HG02642 (cell line): ENCODE measurements at regions not wholly inside any gene's neighbourhood (a gene's known extent, or its start where the extent isn't known, plus 50 kb on each side); places are given as distances from the start of the nearest gene placed in this dataset.

Source experiments
- ATAC-seq: cut with Tn5 transposase; IDR thresholded peaks from one replicate; pipeline ENCODE4 v1.9.1; 2021; ENCODE audit warnings: mild to moderate bottlenecking; ENCODE audit not compliant: unreplicated experiment, poor library complexity

GRCh38 chrX:68932611-68933010 lies 103.8 kb downstream of the EFNB1 start:
- no peak for ATAC-seq

- no peak for ATAC-seq
Observed at GRCh38 chrX:68931345-68931744, 102.5 kb downstream of the EFNB1 start.

DNA sequence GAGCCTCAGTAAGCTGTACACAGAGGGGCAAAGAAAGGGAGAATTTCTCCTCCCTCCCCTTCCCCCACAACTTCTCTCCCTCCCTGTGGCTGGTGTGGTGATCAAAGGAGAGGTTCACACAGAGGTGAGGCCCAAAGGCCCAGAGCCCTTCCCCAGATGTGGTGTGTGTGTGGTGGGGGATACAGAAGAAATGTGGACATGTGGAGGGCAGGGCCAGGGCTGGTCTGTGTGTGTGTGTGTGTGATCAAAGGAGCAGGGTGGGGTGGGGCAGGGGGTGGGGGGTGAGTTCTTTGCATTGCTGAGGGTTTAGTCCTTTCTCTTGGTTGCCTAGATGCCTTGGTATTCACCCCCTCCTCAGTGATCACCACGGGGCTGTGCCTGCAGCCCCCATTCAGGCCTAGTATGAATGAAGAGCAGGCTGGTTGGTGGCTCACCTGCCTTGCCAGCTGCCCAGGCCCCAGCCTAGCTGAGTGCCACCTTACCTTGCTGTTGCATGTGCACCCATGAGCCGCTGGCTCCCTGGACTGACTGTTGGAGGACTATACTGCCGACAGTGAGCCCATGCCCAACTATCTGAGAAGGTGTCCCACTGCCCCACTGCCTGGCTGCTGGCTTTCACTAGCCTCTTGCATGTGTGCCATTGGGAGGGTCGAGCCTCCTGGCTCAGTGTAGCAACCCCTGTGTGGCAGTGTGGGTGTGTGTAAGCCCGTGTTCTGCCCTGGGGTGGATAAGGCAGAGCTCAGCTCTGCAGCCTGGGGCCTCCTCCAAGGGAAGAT lies 101.9 kb downstream of the EFNB1 start:
- no peak for ATAC-seq

DNA sequence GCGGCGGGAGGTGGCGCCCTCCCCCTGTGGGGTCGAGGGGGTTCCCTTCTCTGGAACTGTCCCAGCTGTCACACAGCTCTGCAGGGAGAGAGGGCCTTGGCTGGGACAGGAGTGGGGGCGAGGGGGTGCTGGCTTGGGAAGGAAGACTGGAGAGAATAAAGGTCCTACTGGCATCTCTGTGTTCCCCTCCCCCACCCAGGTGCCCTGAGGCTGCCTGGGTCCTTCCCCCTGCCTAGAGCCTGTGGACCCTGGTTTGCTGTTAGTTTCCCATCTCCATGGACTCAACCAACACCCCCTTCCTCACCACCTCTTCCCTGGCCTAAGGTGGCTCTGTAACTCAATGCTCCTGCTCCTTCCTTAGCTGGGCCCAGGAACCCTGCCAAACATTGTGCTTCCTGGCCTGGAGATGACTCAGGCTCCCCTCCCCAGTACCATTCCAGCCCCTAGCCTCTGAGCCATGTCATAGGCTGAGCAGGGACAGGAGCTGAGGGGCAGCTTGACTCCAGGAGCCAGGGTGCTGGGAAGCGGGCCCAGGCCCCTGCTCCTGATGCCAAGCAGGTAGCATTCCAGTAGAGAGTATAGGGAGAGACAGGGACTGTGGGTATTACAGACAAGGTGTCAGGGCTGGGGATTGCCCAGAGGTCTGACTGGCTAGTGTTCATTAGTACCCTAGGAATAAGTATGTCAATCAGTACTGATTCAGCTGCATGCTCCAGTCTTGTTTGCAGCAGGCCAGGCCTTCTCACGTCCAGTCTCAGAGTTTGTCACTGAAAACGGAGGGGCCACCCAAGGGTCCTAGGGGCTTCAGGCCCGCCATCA lies 100.7 kb downstream of the EFNB1 start:
- no peak for ATAC-seq

DNA sequence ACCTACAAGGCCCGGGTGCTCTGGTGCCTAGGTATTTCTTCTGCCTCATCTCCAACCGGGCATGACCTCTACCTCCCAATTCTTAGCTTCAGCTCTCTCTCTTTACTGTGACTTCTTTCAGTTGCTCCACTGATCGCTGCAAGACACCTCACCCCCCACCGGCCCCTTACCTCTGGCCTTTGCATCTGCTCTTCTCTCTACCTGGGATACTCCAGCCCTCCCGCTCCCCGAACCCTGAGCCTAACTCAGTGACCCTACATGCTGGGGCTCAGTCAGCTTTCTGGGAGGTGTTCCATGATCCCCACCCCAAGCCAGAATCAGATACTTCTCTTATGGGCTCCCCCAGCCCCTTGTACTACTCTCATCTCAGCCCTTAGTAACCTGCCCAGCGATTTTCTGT lies 99.6 kb downstream of the EFNB1 start:
- no peak for ATAC-seq

- ATAC-seq = no peak
Observed at GRCh38 chrX:68927178-68927577, 98.4 kb downstream of the EFNB1 start.

DNA sequence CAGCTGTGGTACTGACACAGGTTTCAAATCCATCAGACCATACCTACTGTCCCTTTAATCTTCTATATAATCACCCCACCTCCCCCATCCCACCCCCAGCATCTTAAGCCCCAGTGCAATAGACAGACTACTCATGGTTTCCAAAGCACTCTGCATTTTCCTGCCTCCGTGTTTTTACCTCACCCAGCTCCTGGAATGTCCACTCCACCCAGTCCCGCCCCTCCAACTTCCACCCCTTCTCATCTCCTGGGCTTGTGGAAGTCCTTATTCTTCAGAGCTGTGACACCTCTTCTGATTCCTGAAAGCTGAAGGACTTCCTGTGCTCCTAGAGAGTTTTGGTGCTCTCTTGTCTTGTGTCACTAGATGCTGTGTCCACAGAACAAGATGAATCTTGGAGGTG lies 94.3 kb downstream of the EFNB1 start:
- ATAC-seq = no peak

DNA sequence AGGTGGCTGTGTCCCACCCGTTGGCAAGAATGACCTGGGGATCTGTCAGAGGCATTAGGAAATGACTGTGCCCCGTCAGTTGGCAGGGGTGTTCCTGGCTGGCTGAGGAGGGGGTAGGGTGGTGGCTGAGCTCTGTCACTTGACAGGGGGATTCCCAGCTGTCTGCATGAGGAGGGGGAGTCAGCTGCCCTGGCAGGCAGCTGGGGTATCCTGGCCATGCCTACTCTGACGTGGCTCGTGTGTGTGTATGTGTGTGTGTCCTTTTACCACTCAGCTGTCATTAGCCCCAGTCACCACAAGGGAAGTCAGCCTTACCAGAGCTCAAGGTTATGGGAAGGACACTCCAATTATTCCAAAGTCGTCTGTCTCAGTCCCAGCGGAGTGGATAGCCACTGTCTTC lies 93.2 kb downstream of the EFNB1 start:
- no peak for ATAC-seq

- no peak for ATAC-seq
Observed at GRCh38 chrX:68920561-68920960, 91.7 kb downstream of the EFNB1 start.

GRCh38 chrX:68919707-68920106 lies 90.9 kb downstream of the EFNB1 start:
- no peak for ATAC-seq

DNA sequence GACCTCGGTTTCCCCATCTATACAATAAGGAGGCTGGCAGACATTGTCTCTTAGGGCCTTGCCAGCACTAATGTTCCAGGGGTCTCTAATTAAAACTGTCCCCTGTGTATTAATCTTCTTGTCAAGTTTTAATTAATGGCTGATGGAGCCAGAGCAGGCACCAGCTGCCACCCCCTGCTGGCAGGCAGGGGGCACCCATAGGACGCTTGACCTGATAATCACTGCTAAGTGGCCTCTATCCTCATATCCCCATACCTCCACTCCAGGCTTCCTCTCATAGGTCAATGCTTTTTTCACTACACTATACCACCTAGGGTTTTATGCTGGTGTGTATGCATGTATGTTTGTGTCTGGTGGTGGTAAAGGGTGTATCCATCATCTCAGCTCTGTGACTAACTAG lies 89.4 kb downstream of the EFNB1 start:
- ATAC-seq = no peak

GRCh38 chrX:68917799-68918198 lies 89.0 kb downstream of the EFNB1 start:
- ATAC-seq = no peak

GRCh38 chrX:68916891-68917290 lies 88.1 kb downstream of the EFNB1 start:
- no peak for ATAC-seq

- peak; percentile 63 for ATAC-seq
Observed at GRCh38 chrX:68915778-68916177, 87.0 kb downstream of the EFNB1 start.

- ATAC-seq = no peak
Observed at GRCh38 chrX:68914479-68914946, 85.7 kb downstream of the EFNB1 start.

- no peak for ATAC-seq
Observed at GRCh38 chrX:68913249-68913547, 84.4 kb downstream of the EFNB1 start.

DNA sequence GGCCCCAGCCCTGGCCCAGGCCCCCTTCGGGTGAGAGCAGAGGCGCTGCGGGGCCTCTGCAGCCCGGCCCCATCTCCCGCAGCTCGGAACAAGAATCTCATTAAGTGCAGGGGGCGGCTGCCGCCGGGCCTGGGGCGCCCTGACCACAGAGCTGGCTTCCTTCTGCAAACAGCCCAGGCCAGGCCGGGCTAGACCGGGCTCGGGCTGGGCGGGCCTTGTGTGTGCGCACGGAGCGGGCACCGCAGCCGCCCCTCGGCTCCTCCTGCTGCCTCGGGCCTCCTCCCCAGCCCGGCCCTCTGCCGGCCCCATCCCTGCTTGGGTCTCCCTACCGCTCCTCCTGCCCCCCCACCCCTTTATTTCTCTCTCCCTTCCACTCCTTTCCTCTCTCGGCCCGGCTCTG lies 83.3 kb downstream of the EFNB1 start:
- no peak for ATAC-seq

- no peak for ATAC-seq
Observed at GRCh38 chrX:68910731-68911428, 82.1 kb downstream of the EFNB1 start.

DNA sequence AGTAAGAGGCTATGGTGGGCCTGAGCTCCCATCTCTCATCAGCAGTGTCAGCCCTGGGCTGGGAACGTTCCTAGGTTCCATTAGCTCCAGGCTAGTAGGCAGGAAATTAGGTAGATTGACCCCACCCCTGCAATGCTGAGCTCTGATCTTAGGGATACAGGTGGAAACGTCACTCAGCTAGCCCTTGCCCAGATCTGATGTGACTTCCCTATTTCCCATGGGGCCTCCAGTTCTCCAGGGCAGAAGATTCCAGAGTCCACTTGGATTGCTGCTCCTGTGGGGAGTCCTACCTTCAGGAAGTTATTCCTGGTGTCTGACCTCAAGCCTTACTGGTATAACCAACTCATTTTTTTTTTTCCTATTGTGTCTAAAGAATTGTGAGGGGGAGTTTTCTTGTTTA lies 81.1 kb downstream of the EFNB1 start:
- no peak for ATAC-seq

- ATAC-seq = no peak
Observed at GRCh38 chrX:68908071-68908470, 79.2 kb downstream of the EFNB1 start.
